MCF 10A (cell line): ENCODE measurements at regions not wholly inside any gene's neighbourhood (a gene's known extent, or its start where the extent isn't known, plus 50 kb on each side); places are given as distances from the start of the nearest gene placed in this dataset.

ENCODE experiments used
- BruUV-seq: library from RNA; stranded (reverse); fragments of 400-500 nt; replicated peaks from 2 replicates; lab custom pipeline; 2021; lab: Mats Ljungman, UMichigan
- CTCF ChIA-PET: fragments of 300-600 bp; sonication (Branson Sonifier 250); formaldehyde crosslinking; extraction: SDS; loops from one replicate; lab custom pipeline; 2021; ENCODE audit warnings: antibody characterized with exemption, inconsistent platforms; lab: Yijun Ruan, JAX
- POLR2A ChIA-PET: fragments of 300-600, 350-650 bp; sonication (Branson Sonifier 250); formaldehyde crosslinking; extraction: SDS; loops from one replicate; lab custom pipeline; 2020; ENCODE audit warnings: antibody characterized with exemption, inconsistent platforms; lab: Yijun Ruan, JAX
- DNase-seq: peaks from one replicate; pipeline ENCODE4 v3.0.0-alpha.2; 2018; ENCODE audit not compliant: unreplicated experiment
- H3K27ac Mint-ChIP-seq: one replicate; pipeline ENCODE4 v1.8.0; 2022; ENCODE audit warnings: mild to moderate bottlenecking, low read depth, mixed read lengths; ENCODE audit not compliant: unreplicated experiment
- H3K27me3 Mint-ChIP-seq: one replicate; pipeline ENCODE4 v1.8.0; 2022; ENCODE audit warnings: mixed read lengths; ENCODE audit not compliant: insufficient read depth, unreplicated experiment
- H3K36me3 Mint-ChIP-seq: one replicate; pipeline ENCODE4 v1.8.0; 2022; ENCODE audit warnings: mild to moderate bottlenecking, moderate library complexity, mixed read lengths; ENCODE audit not compliant: insufficient read depth, unreplicated experiment
- H3K4me1 Mint-ChIP-seq: one replicate; pipeline ENCODE4 v1.8.0; 2022; ENCODE audit warnings: mixed read lengths; ENCODE audit not compliant: insufficient read depth, unreplicated experiment
- H3K4me3 Mint-ChIP-seq: one replicate; pipeline ENCODE4 v1.8.0; 2022; ENCODE audit warnings: mild to moderate bottlenecking, moderate library complexity, mixed read lengths; ENCODE audit not compliant: unreplicated experiment
- H3K9me3 Mint-ChIP-seq: one replicate; pipeline ENCODE4 v1.8.0; 2022; ENCODE audit warnings: mixed read lengths; ENCODE audit not compliant: unreplicated experiment
- intact Hi-C: fragments of 100-400 bp; cut with micrococcal nuclease; formaldehyde crosslinking; loops from 2 replicates; pipeline ENCODE4 v1.14.1; 2022
- TF ChIP-seq, protein P1 (sequence below): fragments of 200-600 bp; IDR thresholded peaks from one replicate; pipeline ENCODE4 v1.8.0; 2022; ENCODE audit warnings: antibody characterized with exemption, mild to moderate bottlenecking; ENCODE audit not compliant: unreplicated experiment

DNA sequence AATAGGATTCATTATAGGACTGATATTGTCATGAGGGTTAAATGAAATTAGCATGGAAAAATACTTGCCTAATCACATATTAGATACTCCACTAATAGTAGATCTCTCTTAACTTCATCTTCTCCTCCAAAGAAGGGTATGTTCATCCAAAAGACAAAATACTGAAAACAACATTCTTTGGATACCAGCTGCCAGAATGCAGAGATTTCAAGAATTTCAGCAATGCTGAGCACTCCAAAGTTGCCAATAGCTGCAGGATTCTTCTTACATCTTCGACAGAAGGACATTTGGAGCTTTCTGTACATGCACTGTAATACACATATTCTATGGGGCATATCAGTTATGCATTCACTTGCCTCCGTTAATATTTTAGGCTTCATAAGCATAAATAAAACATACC is 436.5 kb downstream of the HAPSTR1 start:
- Mint-ChIP-seq H3K4me3 (no peak overlapping the region), H3K27me3 (no peaks in the 10 kb centered on the region), H3K36me3 (no peaks in the 10 kb centered on the region), H3K4me1 (no peaks in the 10 kb centered on the region), H3K27ac (no peak overlapping the region), H3K9me3 (peaks cover 33% of the 10 kb centered on the region)
- DNase-seq, result no peak
- ChIA-PET CTCF (no interaction called here), POLR2A (no interaction called here)
- intact Hi-C loops, result no loop called here
- TF ChIP-seq, protein P1, sequence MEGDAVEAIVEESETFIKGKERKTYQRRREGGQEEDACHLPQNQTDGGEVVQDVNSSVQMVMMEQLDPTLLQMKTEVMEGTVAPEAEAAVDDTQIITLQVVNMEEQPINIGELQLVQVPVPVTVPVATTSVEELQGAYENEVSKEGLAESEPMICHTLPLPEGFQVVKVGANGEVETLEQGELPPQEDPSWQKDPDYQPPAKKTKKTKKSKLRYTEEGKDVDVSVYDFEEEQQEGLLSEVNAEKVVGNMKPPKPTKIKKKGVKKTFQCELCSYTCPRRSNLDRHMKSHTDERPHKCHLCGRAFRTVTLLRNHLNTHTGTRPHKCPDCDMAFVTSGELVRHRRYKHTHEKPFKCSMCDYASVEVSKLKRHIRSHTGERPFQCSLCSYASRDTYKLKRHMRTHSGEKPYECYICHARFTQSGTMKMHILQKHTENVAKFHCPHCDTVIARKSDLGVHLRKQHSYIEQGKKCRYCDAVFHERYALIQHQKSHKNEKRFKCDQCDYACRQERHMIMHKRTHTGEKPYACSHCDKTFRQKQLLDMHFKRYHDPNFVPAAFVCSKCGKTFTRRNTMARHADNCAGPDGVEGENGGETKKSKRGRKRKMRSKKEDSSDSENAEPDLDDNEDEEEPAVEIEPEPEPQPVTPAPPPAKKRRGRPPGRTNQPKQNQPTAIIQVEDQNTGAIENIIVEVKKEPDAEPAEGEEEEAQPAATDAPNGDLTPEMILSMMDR, result no peak
- BruUV-seq, result no TSS peak

DNA sequence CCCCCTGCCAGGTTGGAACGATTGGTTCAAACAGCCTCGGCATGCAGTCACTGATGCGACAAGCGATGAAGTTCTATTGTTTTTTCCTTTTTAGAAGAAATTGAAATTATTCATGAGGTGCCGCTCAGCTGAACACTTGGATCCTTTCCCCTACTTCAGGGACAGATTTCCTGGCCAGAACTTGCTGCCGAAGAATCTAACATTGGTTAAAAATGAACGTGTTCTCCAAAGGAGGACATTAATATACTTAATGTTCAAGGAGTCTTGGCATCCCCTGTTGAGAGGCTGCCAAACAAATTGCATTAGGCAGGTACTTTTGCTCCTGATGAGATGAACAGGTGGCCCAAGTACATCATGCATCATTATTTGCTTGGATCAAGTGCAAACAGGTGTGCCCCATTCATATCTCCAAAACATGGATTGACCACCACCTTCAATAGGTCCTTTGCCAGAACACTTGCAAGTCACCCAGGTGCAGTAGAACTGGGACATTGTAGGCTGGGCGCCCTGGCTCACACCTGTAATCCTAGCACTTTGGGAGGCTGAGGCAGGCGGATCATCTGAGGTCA is 437.2 kb downstream of the HAPSTR1 start:
- Mint-ChIP-seq H3K36me3 (no peaks in the 10 kb centered on the region), H3K4me1 (no peaks in the 10 kb centered on the region), H3K27me3 (no peaks in the 10 kb centered on the region), H3K27ac (no peak overlapping the region), H3K9me3 (peaks cover 38% of the 10 kb centered on the region), H3K4me3 (no peak overlapping the region)
- intact Hi-C loops, result no loop called here
- POLR2A ChIA-PET, result no interaction called here
- no peak for DNase-seq
- TF ChIP-seq, protein P1, result no peak
- BruUV-seq, result no TSS peak
- CTCF ChIA-PET, result no interaction called here

DNA sequence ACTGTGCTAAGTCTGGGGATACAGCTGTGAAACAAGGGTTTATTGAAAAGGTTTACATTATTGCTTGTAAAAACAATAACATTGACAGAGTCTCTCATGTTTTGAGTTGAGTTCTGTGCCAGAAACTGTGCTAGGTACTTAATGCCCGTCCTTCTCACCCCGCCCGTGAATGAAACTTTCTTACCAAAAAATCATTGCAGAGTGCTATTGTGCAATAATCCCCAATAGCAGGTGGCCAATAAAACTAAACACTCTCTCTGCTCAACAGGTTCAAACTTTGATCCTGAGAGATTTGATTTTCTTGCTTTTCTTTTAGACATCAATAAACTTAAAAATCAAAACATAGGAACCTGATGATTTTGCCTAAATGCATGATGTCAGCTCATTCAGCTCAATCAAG is 441.6 kb downstream of the HAPSTR1 start:
- no peak for DNase-seq
- intact Hi-C loops, result no loop called here
- Mint-ChIP-seq H3K9me3 (peaks cover 25% of the 10 kb centered on the region), H3K27ac (no peak overlapping the region), H3K27me3 (no peaks in the 10 kb centered on the region), H3K4me1 (no peaks in the 10 kb centered on the region), H3K4me3 (no peak overlapping the region), H3K36me3 (no peaks in the 10 kb centered on the region)
- ChIA-PET POLR2A (no interaction called here), CTCF (no interaction called here)
- TF ChIP-seq, protein P1, result no peak
- BruUV-seq, result no TSS peak

DNA sequence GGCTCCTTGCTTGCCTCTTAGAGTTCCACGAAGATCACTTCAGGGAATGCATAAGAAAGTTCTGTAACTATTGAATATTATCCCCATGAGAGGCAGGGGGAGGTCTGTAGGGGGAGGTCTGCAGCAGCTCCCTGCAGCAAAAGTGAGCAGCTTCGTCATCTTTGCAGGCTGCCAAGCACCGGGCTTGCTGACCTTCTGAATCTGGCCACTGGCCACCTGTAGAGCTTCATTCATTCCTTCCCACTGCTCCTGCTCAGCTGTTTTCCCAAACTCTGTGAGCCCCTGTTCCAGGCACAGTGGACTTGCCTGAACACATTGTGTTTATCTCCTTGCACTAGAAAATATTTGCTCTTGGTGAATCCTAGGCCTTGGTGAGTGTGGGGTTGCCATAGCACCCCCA is 443.3 kb downstream of the HAPSTR1 start:
- no peaks in the 10 kb centered on the region for H3K4me1 Mint-ChIP-seq
- ChIA-PET POLR2A (no interaction called here), CTCF (no interaction called here)
- no peak overlapping the region for H3K4me3 Mint-ChIP-seq
- no peak overlapping the region for H3K27ac Mint-ChIP-seq
- H3K27me3 Mint-ChIP-seq, result no peaks in the 10 kb centered on the region
- TF ChIP-seq, protein P1, result no peak
- intact Hi-C loops, result no loop called here
- BruUV-seq, result no TSS peak
- H3K36me3 Mint-ChIP-seq, result no peaks in the 10 kb centered on the region
- H3K9me3 Mint-ChIP-seq, result peaks cover 29% of the 10 kb centered on the region
- DNase-seq, result no peak
